ENCODE measurements at regions not wholly inside any gene's neighbourhood (a gene's known extent, or its start where the extent isn't known, plus 50 kb on each side); places are given as distances from the start of the nearest gene placed in this dataset.

DNA sequence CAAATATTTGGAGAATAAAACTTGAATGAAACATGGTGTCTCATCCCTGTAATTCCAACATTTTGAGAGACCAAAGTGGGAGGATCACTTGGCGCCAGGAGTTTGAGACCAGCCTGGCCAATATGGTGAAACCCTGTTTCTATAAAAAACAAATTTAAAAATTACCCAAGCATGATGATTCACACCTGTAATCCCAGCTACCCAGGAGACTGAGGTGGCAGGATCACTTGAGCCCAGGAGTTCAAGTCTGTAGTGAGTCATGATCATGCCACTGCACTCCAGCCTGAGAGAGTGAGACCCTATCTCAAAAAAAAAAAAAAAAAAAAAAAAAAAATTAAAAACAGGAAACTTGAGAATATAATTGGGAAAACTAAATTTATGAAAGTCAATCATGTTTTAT, 481.1 kb downstream of the SEMA3D start:
- DNase-seq (ENCODE audit: extremely low spot score) = no peak
- CTCF ChIA-PET = interaction anchor here (1.1 kb wide), 1 partner anchor 9 kb away, joined by 3 read pairs; no protein-coding TSS in a partner anchor
- TF ChIP-seq, protein P1, sequence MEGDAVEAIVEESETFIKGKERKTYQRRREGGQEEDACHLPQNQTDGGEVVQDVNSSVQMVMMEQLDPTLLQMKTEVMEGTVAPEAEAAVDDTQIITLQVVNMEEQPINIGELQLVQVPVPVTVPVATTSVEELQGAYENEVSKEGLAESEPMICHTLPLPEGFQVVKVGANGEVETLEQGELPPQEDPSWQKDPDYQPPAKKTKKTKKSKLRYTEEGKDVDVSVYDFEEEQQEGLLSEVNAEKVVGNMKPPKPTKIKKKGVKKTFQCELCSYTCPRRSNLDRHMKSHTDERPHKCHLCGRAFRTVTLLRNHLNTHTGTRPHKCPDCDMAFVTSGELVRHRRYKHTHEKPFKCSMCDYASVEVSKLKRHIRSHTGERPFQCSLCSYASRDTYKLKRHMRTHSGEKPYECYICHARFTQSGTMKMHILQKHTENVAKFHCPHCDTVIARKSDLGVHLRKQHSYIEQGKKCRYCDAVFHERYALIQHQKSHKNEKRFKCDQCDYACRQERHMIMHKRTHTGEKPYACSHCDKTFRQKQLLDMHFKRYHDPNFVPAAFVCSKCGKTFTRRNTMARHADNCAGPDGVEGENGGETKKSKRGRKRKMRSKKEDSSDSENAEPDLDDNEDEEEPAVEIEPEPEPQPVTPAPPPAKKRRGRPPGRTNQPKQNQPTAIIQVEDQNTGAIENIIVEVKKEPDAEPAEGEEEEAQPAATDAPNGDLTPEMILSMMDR (IDR thresholded peaks at IDR 0.05; ENCODE audit: control extremely low read depth, extremely low read depth, low read depth, missing control alignments) = no peak
- POLR2A ChIA-PET = no interaction called here

DNA sequence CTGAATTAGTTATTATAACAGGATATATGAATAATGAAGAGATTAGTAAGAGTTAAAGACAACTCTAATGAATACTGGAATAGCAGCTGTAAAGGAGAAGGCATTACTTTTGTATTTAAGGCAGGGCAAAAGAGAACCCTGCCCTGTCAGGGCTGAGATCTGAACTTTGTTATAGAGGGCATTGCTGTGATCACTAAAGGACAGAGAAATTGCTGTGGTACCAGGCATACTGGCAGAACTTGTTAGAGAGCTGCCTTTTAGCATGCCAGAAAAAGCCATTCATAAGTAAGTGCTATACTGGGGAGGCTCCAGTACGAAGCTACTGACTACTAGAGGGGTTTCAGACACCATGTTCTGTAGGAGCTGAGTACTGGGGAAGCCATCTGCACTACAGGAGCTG, 481.8 kb downstream of the SEMA3D start:
- CTCF ChIA-PET = interaction anchor here (1.1 kb wide), 1 partner anchor 8 kb away, joined by 3 read pairs; no protein-coding TSS in a partner anchor
- no peak for DNase-seq (ENCODE audit: extremely low spot score)
- TF ChIP-seq, protein P1 (IDR thresholded peaks at IDR 0.05; ENCODE audit: control extremely low read depth, extremely low read depth, low read depth, missing control alignments) = no peak
- POLR2A ChIA-PET = no interaction called here

DNA sequence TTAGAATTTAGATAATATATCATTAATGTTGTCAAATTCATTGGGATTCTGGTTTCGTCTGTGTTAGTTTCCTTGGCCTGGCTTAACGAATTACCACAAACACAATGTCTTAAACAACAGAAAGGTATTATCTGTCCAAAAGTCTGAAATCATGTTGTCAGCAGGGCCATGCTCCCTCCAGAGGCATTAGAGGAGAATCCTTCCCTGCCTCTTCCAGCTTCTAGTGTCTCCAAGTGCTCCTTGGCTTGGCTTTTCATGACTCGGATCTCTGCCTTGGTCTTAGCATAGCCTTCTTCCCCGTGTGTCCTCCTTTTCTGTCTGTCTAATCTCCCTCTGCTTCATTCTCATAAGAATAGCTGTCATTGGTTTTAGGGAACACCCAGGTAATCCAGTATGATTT, 482.5 kb downstream of the SEMA3D start:
- DNase-seq (ENCODE audit: extremely low spot score) = no peak
- CTCF ChIA-PET = no interaction called here
- POLR2A ChIA-PET = no interaction called here

DNA sequence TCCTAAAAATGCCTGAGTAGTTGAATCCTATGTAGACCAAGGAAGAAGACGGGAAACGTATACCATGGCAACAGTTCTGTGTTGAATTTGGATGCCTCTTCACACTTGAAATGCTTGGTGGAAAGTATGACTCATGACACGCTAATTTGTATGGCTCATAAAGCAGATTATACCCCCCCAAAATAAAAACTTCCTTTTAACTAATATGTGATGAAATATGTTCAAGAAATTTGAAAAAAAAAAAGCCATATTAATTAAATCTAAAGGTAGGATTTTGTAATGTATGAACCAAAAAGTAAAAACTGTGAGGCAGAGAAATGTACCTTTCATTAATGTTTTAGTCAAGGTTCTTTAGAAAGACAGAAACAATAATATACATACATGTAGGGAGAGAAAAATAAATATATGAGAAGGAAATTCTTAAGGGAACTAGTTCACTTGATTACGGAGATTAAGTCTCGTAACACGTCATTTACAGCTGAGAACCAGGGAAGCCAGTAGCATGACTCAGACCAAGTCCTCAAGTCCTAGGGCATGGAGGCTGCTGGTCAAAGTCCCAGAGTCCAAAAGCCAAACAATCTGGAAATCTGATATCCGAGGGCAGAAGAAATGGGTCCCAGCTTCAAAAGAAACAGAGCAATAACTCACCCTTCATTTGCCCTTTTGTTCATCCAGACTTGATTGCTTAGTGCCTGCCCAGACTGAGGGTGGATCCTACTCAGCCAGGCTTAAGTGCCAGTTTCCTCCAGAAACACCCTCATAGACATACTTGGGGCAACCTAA, 485.1 kb downstream of the SEMA3D start:
- TF ChIP-seq, protein P1 (IDR thresholded peaks at IDR 0.05; ENCODE audit: control extremely low read depth, extremely low read depth, low read depth, missing control alignments) = no peak
- ChIA-PET CTCF (no interaction called here), POLR2A (no interaction called here)
- no peak for DNase-seq (ENCODE audit: extremely low spot score)

More for the DNA sequence above, 482.5 kb downstream of the SEMA3D start:
- TF ChIP-seq, protein P1 (IDR thresholded peaks at IDR 0.05; ENCODE audit: control extremely low read depth, extremely low read depth, low read depth, missing control alignments) = no peak

DNA sequence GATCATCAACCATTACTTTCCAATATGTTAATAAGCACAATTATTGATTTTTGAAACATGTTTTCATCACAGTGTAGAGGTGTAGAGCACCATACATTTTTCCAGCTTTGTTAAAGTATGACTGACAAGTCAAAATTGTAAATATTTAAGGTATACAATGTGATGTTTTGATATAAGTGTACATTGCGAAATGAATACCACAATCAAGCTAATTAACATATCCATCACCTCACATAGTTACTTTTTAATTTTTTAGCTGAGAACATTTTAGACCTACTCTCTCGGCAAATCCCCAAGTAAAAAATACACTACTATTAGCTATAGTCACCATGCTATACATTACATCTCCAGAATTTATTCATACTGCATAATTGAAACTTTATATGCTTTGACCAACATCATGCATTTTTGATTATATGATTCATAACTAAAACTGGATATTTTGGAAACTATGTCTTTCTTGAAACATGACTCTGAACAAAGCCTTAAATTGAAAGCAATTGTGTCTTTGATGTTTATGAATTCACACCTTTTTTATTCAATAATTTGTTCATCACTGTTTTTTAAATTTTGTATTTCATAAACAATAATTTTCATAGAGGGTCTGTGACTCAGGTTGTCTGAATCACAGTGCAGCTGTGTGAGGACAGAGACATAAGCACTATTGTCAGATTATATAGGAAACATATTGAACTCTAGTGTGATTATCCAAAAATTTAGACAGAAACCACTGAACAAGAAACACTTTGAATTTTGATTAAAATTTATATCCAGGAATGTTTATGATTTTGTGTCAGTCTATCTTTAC, 486.1 kb downstream of the SEMA3D start:
- DNase-seq (ENCODE audit: extremely low spot score) = no peak
- TF ChIP-seq, protein P1 (IDR thresholded peaks at IDR 0.05; ENCODE audit: control extremely low read depth, extremely low read depth, low read depth, missing control alignments) = no peak
- POLR2A ChIA-PET = no interaction called here
- CTCF ChIA-PET = no interaction called here

DNA sequence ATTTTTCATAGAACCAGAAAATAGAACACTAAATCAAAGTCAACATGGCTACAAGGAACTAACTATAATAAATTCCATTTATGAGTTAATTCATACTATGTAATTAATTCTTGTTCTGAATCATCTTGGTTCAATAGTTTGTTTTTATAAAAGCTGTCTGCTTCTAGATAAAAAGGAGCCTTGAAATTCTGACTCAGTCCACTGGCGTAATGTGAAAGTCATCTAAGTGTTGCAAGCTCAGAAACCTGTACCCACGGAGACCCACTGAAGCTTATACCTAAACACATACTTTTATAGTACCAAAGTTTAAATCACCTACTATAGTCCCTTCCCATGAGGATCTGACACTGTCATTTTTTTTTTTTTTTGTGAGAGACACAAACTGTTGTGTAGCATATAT, 489.4 kb downstream of the SEMA3D start:
- TF ChIP-seq, protein P1 (IDR thresholded peaks at IDR 0.05; ENCODE audit: control extremely low read depth, extremely low read depth, low read depth, missing control alignments) = no peak
- DNase-seq (ENCODE audit: extremely low spot score) = no peak
- ChIA-PET POLR2A (no interaction called here), CTCF (interaction anchor here (1.2 to 1.4 kb wide), 2 partner anchors 8 to 14 kb away, joined by 3 read pairs; no protein-coding TSS in a partner anchor)

All from GM10248 (cell line).